NCI-H1105 treated with DMSO at 0.1 percent for 48 hours (cell line): ENCODE measurements at regions not wholly inside any gene's neighbourhood (a gene's known extent, or its start where the extent isn't known, plus 50 kb on each side); places are given as distances from the start of the nearest gene placed in this dataset.

ENCODE experiments used
- DNase-seq: peaks from one replicate; lab custom pipeline; 2025; lab: John Stamatoyannopoulos, UW

DNA sequence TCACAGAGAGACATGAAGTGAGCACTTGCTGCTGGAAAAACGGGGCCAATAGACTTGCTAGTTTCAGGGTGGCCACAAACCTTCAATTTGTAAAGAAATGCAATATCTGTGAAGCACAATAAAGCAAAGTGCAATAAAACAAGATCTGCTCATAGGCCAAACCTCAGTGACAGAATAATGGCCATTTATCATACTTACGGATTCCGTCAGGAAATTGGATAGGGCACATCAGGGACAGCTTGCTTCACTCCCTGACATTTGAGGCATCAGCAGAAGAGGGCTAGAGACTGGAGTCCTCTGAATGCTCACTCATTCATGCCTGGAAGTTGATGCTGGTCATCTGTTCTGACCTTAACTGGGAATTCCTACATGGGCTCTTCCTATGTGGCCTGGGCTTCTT is 165.5 kb upstream of the OPRM1 start:
- no peak for DNase-seq

- DNase-seq, result no peak
Measured at GRCh38 chr6:153872946-153873345, 166.1 kb upstream of the OPRM1 start.

- no peak for DNase-seq
Measured at GRCh38 chr6:153862927-153863326, 176.1 kb upstream of the OPRM1 start.

DNA sequence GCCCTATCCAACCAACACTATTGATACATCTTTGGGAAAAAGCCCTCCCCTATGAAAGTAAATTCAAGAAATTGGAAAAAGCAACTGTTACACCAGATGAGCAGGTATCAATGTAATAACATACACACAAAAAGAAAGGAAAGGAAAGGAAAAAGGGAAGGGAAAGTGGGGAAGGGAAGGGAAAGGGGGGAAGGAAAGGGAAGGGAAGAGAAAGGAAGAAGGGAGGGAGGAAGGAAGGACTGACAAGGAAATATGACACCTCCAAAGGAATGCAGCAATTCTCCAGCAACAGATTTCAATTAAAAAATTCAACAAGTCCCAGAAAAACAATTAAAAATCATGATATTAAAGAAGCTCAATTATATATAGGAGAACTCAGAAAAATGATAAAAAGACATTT is 176.9 kb upstream of the OPRM1 start:
- DNase-seq, result no peak

GRCh38 chr6:153858529-153858928 is 180.5 kb upstream of the OPRM1 start:
- DNase-seq, result no peak

DNA sequence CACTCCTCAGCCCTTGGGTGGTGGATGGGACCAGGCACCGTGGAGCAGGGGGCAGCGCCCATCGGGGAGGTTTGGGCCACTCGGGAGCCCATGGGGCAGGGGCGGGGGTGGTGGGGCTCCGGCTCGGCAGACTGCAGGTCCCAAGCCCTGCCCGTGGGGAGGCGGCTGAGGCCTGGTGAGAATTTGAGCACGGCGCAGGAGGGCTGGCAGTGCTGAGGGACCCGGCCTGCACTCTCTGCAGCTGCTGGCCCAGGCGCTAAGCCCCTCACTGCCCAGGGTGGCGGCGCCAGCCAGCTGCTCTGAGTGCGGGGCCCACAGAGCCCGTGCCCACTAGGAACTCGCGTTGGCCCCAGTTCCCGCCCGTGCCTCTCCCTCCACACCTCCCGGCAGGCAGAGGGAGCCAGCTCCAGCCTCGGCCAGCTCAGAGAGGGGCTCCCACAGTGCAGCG is 182.1 kb upstream of the OPRM1 start:
- DNase-seq, result no peak

DNA sequence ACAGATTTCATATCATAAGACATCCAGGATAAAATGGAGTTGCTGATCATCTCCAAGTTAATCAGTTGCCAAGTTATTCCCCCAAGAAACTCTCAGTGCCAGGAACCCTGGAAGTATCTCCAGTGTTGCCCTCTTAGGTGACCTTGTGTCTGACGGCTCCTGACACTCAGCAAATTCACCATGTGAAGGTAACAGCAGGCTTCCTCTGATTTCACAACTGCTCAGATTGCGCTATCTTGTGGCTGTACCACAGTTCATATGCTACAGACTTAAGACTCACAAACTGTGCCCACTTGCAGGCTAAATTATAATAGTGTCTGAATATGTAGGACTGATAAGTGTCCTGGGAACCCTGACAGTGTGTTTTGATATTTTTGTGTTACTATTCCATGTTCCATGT is 186.6 kb upstream of the OPRM1 start:
- DNase-seq, result no peak

DNA sequence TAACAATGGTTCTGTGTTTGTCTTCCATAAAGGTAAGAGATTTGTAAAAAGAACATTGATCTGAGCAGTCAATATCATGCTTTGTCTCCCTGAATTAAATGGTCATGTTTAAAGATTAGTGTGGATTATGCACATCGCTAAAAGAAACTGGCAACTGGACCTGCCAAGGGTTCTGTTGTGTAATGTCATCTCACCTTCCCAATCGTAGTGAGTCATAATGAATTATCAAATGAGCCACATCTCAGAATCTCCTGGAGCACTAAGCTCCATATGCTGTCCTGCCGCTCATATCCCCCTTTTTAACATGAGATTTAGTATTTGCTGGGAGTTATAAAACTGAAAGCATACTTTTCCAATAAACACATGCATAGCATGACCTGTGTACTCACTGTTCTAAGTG is 187.0 kb upstream of the OPRM1 start:
- no peak for DNase-seq

DNA sequence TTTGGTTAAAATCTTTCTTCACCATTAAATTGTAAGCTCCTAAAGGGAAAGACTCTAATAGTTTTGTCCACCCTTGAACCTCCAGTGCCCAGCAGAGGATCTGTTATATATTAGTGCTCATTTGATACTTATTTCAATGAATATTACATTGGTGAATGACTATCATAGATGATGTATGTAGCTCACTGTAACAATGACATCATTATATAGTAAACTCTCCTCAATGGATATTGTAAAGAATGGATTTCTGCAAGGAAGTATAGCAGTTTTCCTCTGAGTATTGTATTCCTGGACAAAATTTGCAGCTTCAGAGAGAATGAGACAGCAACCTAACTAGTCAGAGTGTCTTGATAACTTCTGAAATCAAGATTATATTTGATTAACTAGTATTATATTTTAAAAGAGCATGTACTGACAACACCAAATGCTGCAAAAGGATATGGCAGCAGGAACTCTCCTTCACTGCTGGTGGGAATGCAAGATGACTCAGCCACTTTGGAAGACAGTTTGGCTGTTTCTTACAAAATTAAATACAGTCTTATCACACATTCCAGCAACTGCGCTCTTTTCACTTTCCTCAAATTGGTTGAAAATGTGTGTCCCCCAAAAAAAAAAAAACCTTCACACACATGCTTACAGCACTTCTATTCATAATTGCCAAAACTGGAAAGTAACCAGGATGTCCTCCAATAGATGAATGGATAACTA is 189.8 kb upstream of the OPRM1 start:
- DNase-seq, result no peak

GRCh38 chr6:153843420-153843819 is 195.6 kb upstream of the OPRM1 start:
- no peak for DNase-seq

GRCh38 chr6:153842491-153842890 is 196.5 kb upstream of the OPRM1 start:
- DNase-seq, result no peak

DNA sequence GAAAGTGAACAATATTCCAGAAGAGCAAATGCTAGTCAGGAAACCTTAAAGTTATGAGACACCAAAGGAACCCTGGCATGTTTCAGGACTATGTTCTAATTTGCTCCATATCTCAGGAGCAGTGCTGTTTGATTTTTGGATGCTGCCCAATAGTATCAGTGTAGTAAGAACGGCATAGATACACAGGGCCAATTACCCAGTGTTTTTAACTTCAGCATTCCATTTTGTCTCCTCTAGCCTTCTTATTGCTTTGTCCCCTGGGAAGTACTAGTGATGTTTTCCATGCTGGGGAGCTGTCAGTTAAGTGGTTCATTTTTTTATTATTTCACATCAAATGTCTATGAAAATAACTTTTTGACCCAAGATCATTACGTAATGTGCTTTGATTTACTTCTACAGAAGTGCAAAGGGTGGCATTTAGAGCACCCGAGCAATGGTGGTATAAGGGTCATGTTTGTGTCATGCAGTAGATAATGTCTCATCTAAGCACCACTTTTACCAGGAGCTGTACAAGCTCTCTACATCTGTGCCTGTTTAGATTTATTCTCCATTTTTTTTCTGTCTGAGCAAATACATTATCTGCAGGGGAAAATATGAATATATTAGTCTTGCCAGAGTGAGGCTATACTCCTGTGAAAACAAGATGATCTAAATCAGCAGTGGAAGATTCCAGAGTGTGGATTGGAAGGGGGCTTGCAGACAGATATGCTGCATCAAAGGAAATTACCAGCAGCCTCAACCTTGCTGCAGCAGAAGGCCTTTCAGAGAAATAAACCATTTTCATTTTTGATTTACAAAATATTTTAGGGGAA is 198.8 kb upstream of the OPRM1 start:
- DNase-seq, result no peak

- no peak for DNase-seq
Measured at GRCh38 chr6:153832543-153832942, 206.5 kb upstream of the OPRM1 start.

GRCh38 chr6:153831350-153832078 is 207.5 kb upstream of the OPRM1 start:
- no peak for DNase-seq

DNA sequence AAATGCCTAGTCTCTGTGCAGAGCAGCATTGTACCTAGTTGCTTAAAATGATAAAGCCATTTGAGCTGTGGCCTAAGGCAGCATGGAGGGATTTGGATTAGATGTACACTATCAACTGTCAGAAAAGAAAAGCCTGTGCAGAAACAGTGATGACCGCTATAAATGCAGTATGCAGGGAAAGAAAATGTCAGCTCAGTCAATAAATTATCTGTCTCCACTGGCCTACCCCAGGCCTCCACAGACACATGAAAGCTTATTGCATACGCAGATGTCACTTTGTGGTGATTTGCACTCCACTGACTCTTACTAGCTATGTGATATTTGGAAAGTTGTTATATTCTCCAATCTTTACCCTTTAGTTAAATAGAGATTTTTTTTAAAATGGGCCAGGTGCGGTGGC is 221.9 kb upstream of the OPRM1 start:
- DNase-seq, result no peak

DNA sequence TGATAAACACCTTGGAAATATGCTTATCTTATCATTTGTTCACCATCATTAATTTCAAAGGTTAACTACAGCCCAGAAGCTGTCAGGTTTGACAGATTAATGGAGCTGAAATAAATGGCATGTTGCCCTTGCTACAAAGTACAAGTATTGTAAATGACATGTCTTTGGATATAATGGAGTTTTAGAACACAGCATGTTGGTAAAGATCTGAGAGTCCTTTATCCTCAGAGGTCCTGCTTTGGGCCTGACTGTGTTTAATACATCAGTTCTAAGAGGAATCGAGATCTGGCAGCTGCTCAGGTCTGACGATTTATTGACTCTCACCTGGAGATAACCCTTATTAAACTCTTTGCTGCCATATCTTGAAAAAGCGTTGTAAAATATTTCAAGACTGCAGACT is 222.7 kb upstream of the OPRM1 start:
- peak; percentile 46 for DNase-seq

DNA sequence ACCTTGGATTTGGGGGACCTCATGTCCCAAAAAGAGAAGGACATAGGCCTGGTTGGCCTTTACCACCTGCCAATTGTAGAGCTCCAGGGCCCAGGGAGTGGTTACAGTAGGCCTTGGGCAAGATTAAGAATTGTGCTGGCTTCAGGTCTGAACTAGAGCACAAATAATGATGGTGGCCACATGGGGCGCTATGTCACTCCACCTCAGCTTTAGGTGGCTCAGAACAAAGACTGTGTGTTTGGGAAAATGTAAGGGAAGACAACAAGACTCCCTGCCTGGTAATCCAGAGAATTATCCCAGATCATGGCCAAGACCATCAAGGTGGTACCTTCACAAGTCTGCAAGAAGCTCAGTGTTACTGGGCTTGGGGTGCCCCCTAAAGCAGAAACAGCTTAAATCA is 224.9 kb upstream of the OPRM1 start:
- no peak for DNase-seq

- DNase-seq, result peak; percentile 97
Measured at GRCh38 chr6:153804755-153805330, 234.2 kb upstream of the OPRM1 start.

- no peak for DNase-seq
Measured at GRCh38 chr6:153801917-153802316, 237.1 kb upstream of the OPRM1 start.

GRCh38 chr6:153800580-153801188 is 238.4 kb upstream of the OPRM1 start:
- DNase-seq, result no peak

DNA sequence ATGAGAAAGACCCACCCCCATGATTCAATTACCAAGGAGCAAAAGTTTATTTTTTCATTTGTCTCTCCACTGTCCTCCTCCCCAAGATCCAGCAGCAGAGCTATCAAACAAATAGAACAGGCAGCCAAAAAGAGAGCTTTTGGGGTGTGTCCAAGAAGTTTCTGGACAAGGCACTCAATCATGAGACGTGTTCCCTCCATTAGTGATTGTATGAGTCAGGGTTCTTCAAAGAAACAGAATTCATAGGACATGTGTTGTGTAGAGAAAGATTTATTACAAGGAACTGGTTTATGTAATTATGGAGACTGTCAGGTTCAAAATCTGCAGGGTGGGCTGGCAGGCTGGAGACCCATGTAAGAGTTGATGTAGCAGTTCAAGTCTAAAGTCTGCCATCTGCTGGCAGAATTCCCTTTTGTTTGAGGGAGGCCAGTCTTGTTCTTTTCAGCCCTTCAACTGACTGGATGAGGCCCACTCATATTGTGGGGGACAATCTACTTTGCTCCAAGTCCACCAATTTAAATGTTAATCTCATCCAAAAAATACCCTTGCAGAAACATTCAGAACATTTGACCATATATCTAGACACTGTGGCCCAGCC is 248.1 kb upstream of the OPRM1 start:
- peak; percentile 17 for DNase-seq

DNA sequence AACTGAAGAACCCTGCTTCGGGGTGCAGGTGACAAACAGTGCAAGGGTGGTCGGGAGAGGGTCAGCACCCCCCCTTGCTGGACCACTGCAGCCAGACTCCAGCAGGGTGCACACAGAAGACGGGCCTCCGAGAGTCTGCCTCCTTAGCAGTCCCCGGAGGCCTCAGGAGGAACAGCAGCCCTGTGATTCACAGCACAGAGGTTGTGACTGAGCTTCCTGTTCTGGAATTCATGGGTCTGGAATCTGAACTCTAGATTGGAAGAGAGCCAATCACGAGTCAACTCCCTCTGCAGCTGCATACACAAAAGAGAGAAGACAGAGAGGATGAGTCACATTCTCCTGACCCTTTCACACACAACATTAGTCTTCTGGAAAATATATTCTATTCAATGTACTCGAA is 249.0 kb upstream of the OPRM1 start:
- DNase-seq, result no peak
